CD4-positive, alpha-beta T cell treated with Interferon alpha-2 for 1 hour (primary cell): ENCODE measurements at regions not wholly inside any gene's neighbourhood (a gene's known extent, or its start where the extent isn't known, plus 50 kb on each side); places are given as distances from the start of the nearest gene placed in this dataset.

Experiments
- DNase-seq, 2 donors: peaks; one replicate each; pipeline ENCODE4 v3.0.0-alpha.2; 2020 to 2022

DNA sequence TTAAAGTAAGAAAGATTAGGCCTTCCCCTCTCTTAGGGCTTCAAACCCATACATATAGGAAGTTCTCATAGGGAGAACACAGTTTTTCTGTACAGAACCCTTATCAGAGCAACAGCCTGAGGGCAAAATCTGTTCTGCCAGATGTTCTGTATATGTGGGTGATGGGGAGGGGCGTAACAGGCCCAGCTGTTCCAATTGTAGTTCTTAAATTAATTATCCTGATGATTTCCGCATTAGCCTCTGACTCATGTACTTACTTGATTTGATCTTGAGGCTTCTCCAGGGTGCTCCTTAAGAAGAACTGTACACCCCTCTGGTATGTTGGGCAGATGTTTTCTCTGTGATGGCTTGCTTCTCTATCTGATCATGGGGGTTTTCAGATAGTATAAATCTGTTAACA, 123.1 kb upstream of the C11orf87 start:
- DNase-seq: no peak

DNA sequence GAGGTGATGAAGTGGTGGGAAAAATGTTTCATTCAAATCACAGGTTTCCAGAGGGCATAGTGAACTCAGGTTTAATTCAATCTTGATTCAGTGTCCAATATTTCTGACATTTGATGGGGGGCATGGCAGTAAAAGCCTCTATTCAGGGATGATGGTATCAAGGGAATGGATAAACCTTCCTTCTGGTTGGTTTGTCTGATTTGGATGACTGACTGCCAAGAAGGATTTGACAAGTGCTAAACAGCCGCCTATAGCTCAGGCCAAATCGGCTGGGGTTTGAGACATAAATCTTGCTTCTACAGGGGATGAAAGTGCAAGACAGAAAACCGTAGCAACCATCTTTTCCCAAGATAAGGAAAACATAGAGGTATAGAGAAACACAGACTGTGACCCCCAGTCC, 121.8 kb upstream of the C11orf87 start:
- DNase-seq: no peak

DNA sequence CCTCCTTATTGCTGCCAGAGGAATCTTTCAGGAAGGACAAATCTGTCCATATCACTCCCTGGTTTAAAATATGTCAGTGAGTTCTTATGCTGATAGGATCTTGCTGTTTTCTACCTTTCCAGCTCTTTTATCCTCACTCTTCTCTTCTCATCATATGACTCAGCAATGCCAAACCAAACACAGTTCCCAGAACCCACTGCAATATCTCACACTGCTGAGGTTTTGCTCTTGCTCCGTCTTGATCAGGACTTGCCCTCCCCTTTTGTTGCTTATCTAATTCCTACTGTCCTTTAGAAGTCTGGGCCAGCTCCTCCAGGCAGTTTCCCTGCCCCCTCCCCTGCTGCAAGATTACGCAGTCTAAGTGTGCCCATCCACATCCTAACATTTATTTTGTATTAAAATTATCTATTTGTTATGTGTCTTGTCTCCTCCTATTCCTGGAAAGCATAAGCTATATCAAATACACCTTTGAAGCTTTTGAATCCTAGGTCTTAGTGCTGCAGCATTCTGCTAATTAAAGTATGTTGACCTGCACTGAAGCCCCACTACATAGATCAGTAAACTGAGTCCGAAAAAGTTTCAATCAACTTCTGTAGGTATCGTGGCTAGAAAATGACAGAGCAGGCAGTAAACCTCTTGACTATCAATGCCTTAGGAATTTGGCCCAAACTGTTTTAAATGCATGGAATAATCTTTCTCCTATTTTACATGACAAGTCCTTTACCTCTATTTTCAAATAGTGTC, 119.2 kb upstream of the C11orf87 start:
- DNase-seq: no peak

DNA sequence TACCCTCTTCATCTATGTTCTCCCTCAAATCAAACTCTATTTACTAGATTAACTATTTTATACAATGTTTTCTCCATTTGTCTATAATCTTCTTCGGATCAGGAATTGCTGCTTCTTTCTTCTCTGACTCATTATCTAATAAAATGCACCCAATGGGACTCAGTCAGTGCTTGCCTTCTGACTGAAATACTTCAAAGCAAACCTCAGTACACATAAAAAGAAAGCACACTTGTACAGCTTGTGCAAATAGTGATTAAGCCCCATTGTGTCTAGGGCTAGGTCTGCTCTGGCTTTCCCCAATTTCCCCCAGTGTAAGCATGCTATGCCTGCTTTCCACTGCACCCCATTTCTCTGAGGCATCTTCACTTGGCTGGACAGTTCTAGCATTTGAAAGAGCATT, 118.6 kb upstream of the C11orf87 start:
- DNase-seq: no peak

DNA sequence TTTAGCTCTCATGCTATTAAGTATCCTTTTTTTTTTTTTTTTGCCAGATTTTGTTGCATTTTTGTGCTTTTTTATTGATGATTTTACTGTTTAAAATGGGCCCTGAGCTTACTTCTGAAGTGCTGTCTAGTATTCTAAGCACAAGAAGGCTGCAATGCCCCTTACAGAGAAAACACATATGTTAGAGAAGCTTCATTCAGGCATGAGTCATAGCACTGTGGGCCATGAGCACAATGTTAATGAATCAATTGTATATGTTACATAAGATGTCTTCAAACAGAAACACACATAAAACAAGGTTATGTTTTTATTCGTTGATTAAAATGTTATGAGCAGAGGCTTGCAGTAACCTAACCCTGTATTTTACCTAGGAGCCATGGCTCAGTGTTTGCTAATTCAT, 117.8 kb upstream of the C11orf87 start:
- no peak for DNase-seq

DNA sequence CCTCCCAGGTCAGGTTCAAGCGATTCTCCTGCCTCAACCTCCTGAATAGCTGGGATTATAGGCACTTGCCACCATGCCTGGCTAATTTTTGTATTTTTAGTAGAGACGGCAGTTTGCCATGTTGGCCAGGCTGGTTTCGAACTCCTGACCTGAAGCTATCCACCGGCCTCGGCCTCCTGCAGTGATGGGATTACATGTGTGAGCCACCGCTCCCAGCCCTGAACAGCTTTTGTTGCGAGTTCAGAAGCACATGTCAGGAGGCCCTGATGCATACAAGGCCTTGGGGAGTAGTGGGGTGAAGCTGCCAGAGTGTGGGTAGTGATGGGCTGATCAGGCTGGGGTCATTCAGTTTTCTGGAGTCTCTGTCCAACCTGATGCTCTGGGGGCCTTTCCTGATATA, 117.0 kb upstream of the C11orf87 start:
- no peak for DNase-seq

DNA sequence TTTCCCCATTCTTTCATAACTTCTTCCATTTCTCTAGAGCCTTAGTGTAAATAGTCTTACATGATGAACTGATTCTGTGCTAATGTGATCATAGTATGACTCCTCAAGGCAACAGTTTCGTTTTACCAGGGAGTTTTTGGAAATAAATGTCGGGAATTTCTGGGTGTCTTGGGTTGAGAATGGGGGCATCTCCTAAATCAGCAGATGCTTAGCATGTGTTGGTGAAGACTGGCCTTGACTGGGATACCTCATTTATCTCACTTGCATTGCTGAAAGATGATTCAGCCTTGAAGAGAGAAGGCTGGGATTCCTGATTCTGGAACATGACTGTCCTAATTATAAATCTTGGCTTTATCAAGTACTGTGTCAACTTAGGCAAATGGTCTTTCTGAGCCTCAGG, 115.7 kb upstream of the C11orf87 start:
- no peak for DNase-seq

DNA sequence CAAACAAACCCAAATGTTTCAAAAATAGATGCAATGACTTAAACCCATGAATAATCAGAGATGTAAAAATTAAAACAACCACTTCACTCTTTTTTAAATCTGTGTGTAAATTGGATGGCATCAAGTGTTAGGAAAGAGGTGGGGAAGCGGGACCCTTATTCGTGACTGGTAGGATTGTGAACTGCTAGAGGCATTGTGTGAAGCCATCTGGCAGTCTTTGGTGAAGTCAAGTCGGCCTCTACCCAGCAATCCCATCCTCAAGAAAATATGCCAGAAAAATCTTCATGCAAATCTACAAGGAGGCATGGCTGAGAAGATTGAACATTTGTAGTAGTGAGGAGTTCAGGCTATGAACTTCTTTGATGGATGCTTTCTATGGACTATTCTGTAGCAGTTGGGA, 114.6 kb upstream of the C11orf87 start:
- DNase-seq: no peak

DNA sequence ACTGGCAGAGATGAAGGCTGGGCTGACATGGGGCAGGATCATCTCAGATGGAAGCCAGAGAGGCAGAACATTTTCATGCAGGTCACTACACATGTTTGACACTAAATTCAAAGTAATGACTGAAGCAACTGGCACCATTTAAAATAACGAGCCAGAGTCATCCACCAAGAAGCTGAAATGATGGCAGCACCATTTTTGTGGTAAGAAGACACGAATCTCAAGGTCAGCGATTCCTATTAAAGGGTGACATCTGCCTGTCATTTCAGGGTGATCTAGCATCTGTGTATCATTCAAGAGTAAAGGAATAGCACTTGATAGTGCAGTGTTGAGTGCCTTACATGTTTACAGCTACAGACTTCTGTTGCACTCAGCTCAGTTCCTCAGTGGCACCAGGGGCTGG, 113.4 kb upstream of the C11orf87 start:
- no peak for DNase-seq

DNA sequence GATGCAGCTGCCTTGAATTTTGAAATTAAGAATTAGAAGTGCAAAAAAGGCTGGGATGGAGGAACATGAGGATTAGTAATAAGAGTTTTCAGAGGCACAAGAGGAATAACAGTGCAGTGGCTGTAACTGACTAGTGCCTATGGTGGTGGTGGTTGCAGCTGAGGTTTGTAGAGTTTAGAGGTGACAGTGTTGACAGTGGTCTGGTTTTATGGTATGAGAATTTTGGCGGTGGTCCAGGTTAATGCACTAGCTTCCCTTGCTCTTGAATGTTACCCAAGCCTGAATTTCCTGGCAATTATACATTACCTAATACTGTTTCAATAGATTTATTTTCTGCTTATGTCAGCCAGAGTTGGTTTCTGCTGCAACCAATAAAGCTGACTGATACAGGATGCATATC, 112.8 kb upstream of the C11orf87 start:
- no peak for DNase-seq

DNA sequence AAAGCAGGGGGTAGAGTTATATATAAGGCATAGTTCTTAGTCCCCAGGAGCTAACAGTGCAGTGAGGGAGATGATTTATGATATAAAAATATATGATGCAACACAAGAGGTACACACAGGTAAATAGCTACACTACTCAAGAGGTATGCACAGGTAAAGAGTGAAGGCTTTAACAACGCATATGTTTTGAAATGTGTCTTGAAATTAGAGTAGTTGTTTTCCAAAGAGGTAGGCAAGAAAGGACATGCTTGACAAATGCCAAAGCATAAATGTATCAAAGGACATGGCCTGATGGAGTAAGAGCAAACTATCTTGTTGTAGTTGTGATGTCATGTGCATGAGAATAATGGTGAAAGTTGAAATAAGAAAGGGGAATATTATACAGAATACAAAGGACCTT, 104.3 kb upstream of the C11orf87 start:
- no peak for DNase-seq

DNA sequence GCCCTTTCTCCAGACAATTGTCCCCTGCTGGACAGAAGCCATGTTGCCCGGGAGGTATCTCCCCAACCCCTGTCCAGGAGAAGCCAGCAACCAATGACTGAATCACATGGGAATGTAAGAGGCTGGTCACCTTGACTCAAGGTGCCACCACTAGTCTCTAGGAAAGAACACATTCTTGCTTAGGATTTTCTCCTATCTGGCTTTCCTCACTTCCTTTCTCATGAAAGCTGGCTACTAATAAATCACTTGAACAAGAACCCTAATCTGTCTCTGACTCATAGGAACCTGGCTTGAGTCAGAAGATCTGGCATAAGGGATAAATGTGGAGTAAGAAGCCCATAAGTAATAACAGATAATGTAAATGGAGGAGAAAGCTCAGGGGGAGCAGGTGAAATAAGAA, 101.4 kb upstream of the C11orf87 start:
- DNase-seq: no peak

DNA sequence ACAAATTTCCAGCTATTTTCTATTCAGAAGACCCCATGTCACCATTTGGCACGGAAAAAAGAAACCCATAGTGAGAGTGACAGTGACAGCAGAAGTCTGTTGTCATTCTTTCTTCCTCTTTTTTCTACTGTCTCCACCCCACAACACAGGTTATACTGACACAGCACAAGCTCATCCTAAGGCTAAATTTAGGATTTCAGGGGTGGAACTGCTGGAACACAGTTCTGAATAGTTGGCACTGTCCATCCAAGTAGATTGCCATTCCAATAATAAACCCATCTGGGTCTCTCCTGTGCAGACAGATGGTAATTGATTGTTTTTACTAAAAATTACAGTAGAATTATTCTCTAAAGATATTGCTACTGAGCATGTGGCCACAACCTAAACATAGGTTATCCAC, 95.2 kb upstream of the C11orf87 start:
- DNase-seq: no peak

DNA sequence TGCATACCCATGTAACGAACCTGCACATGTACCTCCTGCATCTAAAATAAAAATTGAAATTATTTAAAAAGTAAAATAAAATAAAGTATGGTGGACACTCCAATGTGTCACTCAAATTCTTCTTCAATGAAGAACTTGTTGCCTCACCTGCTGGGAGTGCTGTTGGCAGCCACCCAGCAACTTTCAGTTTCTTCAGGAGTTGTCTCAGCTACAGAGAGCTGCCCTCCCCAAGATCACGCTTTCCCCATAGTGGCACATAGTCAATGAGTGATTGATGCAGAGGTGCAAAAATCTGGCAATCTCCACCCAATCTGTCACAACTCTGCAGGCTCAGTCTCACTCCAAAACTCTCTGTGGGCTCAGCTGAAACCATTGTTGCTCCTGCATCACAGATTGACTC, 92.3 kb upstream of the C11orf87 start:
- no peak for DNase-seq

DNA sequence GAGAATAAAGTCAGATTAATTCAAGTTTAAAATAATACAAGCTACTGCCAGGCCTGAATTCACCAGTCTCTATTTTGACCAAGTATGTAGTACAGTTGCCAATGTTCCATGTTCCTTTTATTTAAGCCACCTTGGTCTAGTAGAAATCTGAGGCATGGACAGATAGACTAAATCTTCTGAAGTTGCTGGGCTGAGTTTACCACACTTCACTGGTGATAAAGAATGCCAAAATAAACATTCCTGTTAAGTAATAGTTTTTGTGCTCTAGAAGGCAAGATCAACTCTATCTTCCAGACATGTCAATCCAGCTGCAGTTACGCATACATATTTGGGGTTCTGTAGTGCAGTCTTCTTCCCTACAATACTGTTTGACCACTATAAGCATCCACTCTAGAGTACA, 83.9 kb upstream of the C11orf87 start:
- no peak for DNase-seq

DNA sequence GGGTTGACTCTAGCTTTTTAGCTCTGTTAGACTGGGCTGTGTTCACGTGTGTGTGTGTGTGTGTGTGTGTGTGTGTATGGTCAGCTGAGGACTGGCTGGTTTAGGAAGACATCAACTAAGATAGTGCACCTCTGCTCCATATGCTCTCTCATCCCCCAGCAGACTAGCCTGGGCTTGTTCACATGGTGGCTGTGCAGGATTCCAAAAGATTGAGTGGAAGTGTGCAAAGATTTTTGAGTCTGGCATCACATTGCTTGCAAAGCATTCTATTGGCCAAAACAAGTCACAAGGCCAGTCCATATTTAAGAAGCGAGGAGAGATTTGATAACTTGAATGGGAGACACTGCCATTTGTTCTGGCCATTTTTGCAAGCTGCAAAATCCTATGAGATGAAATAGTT, 79.7 kb upstream of the C11orf87 start:
- DNase-seq: no peak

DNA sequence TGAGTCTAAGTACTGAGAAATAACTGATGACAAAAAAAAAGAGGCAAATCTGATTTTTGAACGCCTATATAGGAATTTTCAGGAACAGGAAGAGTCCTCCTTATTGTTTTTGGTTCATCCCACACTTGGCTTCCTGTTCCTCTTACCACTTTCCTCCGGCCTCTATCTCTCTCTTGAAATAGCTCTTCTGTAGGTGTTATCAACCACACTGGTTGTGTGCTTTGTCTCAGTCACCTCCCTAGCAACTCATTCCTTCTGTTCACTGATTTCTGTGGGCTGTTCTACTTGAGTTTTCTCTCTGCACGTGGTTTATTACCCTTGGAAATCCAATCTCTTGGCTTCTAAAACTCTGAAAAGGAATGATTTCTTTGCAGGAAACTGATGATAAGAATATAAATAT, 78.7 kb upstream of the C11orf87 start:
- DNase-seq: no peak

DNA sequence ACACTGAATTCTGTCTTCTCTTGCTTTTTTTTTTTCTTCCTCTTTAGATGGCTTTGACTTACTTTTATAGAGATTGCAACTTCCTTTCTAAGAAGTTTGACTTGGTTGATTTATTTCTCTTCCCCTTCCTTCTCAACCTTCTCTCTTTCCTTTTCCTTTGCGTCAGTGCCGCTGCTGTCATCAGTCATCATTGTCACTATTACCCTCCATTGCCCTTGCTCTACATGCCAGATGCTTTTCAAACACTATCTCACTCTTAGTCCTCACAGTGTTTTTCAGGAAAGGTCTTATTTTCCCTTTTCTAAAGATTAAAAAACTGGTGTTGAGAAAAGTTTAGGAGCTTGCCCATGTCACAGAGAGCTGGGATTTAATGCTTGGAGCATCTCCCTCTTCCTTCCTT, 74.7 kb upstream of the C11orf87 start:
- DNase-seq: no peak

DNA sequence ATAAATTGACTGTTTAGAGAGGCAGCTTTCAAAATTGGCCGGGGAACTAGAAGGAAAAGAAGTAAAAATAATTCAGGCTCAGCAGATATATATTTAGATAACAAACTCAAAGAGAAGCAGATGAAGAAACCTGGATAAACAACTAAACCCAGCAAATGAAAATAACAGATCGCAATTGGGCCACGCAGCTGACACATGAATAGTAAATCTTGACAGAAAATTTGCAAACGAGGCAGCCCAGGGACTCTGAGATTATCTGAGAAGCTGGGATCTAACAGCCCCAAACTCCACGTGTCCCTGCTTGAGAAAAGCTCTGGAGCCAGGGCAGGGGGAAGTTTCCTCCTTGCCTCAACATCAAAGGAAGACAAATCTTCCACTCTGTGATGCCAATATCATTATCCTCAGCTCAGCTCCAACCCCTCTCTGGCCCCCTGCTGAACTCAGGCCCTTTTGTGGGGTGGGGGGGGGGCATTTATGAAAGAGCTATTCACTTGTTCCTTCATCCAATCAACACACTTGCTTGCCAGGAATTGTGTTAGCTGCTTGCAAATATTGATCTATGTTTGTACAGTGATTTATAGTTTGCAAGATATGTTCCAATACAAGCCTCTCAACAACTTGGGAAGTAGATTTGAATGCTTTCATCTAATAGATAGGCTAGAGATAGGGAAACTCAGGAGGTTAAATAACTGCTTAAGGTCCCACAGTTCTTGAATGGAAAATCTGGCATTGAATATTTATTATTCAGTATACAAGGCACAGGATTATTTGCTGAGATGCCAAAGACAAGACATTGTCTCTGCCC, 72.5 kb upstream of the C11orf87 start:
- DNase-seq: no peak

DNA sequence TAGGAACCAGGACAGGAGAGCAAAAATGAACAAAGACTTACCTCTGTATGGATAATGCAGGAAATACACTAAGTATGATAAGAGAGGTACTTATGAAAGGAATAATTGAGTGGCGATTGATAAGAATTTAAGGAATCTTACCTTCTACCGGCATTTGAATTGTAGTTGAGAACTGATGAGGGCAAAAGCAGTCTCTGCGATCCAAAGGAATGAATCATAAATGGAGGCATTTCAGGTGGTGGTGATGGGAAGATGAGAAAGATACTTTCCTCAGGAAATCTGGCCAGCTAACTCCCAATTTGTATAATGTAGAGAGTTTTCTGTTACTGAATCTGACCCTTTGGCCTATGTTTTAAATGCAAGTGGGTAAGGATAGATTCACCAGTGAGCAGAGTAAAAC, 71.9 kb upstream of the C11orf87 start:
- no peak for DNase-seq

DNA sequence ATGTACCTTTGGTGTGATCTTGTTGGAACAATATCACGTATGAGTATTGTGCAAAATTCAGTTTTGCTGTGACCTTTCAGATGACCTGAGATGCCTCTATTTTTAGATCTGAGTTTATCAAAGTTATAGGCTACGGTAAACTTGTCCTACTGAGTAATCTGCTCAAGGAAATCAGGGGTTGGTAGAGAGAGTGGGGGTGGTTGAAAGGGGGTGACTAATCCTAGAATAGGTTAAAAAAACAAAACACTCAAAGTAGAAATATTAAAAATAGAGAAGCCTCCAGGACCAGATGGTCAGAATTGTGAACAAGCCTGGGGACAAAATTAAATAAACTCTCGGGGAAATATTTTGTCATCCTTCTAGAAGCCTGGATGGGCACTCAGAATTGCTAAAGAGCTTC, 59.9 kb upstream of the C11orf87 start:
- DNase-seq: no peak

DNA sequence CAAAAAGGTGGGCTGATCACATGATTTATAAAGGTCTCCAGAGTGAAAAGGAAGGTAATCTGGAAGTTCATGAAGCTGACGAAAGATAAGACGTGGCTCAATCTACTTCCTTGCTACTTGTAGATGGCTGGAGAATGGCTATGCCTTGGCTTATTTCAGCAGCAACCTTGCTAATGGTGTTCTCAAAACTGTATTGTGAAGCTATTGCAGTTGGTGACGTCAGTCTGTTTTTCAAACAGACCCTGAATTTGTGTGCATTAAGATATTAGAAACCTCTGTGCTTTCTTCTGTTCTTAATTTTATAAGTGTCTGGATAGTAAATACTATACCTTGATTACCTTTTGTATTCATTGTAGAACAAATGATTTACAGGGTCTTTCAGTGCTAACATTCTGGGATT, 58.3 kb upstream of the C11orf87 start:
- no peak for DNase-seq

DNA sequence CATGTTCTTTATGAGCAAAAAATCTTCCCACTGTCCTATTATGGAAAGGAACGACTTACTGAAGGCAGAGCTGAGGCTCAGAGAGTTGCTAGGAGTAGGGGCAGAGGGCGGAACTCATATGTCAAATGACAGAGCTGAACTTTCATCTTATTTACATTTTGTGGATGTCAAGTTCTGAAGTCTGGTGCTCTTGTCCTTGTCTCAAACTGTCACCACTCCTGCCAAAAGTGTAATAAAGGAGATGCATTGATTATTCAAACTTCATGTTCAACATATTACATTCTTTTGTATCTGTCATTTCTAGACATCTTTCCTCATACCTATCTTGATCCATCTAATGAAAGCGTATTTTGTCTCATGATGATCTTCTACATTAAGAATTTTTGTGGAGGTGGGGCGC, 57.1 kb upstream of the C11orf87 start:
- no peak for DNase-seq

DNA sequence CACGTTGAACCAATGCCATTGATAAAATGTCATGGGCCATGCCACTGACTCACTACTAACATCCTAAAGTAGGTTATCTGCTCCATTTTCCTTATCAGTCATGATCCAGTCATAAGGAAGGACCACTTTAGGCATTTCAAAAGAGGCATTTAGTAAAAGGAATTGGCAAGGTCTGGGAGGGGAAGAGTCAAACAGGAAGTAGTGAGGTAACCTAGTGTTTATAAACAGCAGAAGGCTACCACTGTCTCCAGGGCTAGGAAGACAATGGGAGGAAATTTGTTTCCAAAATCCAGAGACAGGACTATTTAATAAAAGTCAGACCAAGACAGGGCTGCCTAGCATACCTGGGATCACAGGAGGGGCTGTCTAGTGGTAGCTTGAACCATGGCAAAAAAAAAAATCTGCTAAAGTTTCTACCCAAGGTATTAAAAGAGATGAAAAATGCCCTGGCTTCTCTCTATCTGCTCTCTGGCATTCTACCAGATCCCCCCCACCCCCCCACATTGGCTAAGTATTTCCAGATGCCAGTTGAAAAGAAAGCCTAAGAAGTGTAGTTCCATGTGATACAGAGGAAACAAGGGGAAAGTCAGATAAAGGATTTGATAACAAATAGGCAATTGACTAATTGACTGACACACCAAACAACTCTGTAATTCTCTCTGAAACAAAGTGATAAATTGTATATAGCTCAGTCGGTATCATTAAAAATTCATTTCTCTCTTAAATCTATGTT, 50.4 kb upstream of the C11orf87 start:
- no peak for DNase-seq
